SK-N-MC (cell line): ENCODE measurements at regions not wholly inside any gene's neighbourhood (a gene's known extent, or its start where the extent isn't known, plus 50 kb on each side); places are given as distances from the start of the nearest gene placed in this dataset.

Experiments
- DNase-seq: peaks from one replicate; pipeline ENCODE4 v3.0.0-alpha.2; 2011; ENCODE audit warnings: low read depth, low spot score
- H3K27ac ChIP-seq: fragments of 200-600 bp; sonication (generic); 2 replicates; pipeline ENCODE4 v1.5.1; 2016; ENCODE audit warnings: mixed run types
- H3K36me3 ChIP-seq: fragments of 200-600 bp; sonication (generic); 2 replicates; pipeline ENCODE4 v1.6.1; 2017; ENCODE audit warnings: antibody characterized with exemption, low read length, mixed read lengths; ENCODE audit not compliant: insufficient read depth
- H3K4me3 ChIP-seq: fragments of 200-600 bp; sonication (generic); 2 replicates; pipeline ENCODE4 v1.5.1; 2016
- H3K9ac ChIP-seq: fragments of 200-600 bp; sonication (generic); 2 replicates; pipeline ENCODE4 v1.8.0; 2017; ENCODE audit warnings: mixed run types, mixed read lengths; ENCODE audit not compliant: insufficient read length
- H3K9me3 ChIP-seq: fragments of 200-600 bp; sonication (generic); 2 replicates; pipeline ENCODE4 v1.6.1; 2017; ENCODE audit warnings: low read depth, mild to moderate bottlenecking, antibody characterized with exemption, low read length, moderate library complexity, mixed read lengths
- EZH2 ChIP-seq: fragments of 200-600 bp; sonication (generic); IDR thresholded peaks from one replicate; pipeline ENCODE4 v1.6.1; 2017; ENCODE audit warnings: antibody characterized with exemption
- FOXP2 ChIP-seq: optimal IDR thresholded peaks from 2 replicates; pipeline ENCODE3; 2011; ENCODE audit warnings: mild to moderate bottlenecking, moderate library complexity; ENCODE audit not compliant: insufficient read depth; ENCODE audit errors: extremely low read length, control extremely low read depth
- POLR2AphosphoS5 ChIP-seq: IDR thresholded peaks from 2 replicates; pipeline ENCODE4 v1.6.1; 2012; ENCODE audit warnings: mild to moderate bottlenecking, low read depth, low read length, borderline replicate concordance

DNA sequence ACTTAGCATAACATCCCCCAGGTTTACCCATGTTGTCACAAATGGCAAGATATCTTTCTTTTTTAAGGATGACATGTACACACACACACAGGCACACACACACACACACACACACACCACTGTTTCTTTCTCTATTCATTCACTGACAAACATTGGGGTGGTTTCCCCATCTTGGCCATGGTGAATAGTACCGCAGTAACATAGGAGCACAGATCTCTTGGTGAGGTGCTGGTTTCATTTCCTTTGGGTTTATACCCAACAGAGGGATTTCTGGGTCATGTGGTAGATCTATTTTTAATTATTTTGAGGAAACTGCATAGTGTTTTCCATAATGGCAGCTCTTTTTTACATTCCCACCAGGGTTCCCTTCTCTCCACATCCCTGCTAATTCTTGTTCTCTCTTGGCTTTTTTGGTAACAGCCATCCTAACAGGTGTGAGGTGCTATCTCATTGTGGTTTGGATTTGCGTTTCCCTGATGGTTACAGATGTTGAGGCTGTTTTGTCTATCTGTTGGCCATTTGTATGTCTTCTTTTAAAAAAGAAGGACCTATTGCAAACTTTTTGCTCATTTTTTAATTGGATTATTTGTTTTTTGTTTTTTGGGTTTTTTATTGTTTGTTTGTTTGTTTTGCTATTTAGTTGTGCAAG, 251.7 kb upstream of the IRS2 start:
- Histone ChIP-seq H3K36me3 (no peaks in the 10 kb centered on the region), H3K27ac (no peak overlapping the region), H3K4me3 (no peak overlapping the region), H3K9ac (no peak overlapping the region), H3K9me3 (no peaks in the 10 kb centered on the region)
- no peak for TF ChIP-seq POLR2AphosphoS5
- TF ChIP-seq EZH2, result no peak
- no peak for TF ChIP-seq FOXP2
- DNase-seq, result no peak

DNA sequence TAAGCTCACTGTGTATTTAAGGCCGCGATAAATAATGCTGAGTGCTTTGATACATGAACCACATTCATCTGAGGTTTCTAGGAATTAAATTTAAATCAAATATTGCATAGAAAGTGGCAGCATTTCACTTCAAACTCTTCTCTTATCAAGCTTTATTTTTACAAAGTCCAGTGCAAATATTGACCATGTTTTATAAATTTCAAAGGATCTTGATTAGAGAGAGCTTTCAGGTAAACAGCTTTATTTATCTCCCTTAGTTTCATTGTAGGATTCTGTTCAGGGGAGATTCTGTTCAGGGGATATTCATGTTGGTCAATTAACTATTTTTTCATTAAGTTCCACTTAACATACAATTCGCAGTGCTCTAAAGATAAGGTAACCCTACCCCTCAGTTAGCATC, 249.7 kb upstream of the IRS2 start:
- no peak overlapping the region for H3K27ac ChIP-seq
- H3K9me3 ChIP-seq, result no peaks in the 10 kb centered on the region
- H3K4me3 ChIP-seq, result no peak overlapping the region
- H3K36me3 ChIP-seq, result no peaks in the 10 kb centered on the region
- no peak overlapping the region for H3K9ac ChIP-seq
- DNase-seq, result no peak
- TF ChIP-seq FOXP2 (no peak), EZH2 (no peak), POLR2AphosphoS5 (no peak)

DNA sequence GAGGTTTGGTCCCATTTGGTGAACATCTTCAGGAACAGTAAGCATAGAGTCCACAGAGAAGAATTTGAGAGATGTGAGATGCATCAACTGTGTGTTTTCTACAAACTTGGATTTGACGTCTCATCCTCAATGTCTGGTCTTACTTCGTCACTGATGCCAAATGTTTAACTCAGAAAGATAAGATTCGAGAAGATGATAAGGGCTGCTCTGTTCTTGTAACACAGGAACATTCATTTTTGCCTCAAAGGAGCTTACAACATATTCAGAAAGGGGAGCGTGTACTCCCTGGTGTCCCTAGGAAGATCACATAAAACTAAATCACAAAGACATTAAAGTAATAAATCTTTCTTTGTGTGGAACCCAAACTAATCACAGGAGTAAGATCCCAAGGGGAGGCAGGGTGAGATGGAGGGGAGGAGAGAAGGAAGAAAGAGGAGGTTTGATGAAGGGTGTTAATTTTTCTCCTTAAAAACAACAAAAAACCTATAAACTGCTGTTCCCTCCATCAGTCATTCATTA, 247.7 kb upstream of the IRS2 start:
- H3K9ac ChIP-seq, result no peak overlapping the region
- DNase-seq, result no peak
- H3K9me3 ChIP-seq, result no peaks in the 10 kb centered on the region
- H3K4me3 ChIP-seq, result no peak overlapping the region
- no peak overlapping the region for H3K27ac ChIP-seq
- H3K36me3 ChIP-seq, result no peaks in the 10 kb centered on the region
- TF ChIP-seq FOXP2 (no peak), POLR2AphosphoS5 (no peak), EZH2 (no peak)

DNA sequence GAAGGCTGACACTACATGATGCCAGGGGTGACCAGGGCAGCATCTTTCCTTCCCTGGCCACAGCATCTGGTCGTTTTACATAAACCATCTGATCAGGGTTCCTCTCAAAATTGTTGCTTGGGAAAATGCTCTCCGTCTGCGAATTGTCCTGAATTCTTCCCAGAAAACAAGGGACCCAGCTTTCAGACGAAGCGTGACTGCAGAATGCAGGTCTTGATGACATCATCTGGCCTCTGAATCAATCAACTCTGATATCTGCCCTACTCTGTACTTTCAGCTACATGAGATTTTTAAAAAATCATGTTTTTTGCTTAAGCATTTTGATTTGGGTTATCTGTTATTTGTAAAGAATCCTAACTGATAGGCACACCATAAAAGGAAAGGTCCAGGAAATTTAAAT, 246.6 kb upstream of the IRS2 start:
- Histone ChIP-seq H3K36me3 (no peaks in the 10 kb centered on the region), H3K27ac (no peak overlapping the region), H3K9me3 (no peaks in the 10 kb centered on the region), H3K4me3 (no peak overlapping the region), H3K9ac (no peak overlapping the region)
- DNase-seq, result no peak
- no peak for TF ChIP-seq FOXP2

DNA sequence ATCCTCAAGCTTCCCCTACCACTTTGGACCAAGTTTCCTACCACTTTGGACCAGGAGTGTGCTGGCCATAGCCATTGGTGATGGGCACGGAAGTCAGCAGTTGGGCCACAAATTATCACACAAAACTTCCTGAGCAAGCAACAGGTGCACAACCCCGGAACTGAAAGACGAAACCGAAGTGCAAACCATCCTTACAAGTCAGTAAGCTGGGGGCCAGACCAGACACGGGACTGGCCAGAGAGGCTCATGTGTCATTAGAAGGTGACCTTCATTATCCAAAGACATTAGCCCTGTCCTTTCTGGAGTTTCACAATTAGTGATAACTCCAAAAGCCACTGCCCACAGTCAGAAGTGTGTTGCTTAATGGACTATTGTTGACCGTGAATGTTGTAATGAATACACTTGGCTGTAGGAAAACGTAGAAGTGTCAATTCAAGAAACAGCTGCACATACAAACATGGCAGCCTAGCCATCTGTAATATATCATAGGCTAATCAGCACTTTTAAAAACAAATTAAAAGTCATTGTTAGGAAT, 244.1 kb upstream of the IRS2 start:
- H3K9ac ChIP-seq, result no peak overlapping the region
- no peak overlapping the region for H3K4me3 ChIP-seq
- H3K36me3 ChIP-seq, result no peaks in the 10 kb centered on the region
- no peaks in the 10 kb centered on the region for H3K9me3 ChIP-seq
- no peak for TF ChIP-seq POLR2AphosphoS5
- no peak for TF ChIP-seq FOXP2
- TF ChIP-seq EZH2, result no peak
- DNase-seq, result no peak
- no peak overlapping the region for H3K27ac ChIP-seq

DNA sequence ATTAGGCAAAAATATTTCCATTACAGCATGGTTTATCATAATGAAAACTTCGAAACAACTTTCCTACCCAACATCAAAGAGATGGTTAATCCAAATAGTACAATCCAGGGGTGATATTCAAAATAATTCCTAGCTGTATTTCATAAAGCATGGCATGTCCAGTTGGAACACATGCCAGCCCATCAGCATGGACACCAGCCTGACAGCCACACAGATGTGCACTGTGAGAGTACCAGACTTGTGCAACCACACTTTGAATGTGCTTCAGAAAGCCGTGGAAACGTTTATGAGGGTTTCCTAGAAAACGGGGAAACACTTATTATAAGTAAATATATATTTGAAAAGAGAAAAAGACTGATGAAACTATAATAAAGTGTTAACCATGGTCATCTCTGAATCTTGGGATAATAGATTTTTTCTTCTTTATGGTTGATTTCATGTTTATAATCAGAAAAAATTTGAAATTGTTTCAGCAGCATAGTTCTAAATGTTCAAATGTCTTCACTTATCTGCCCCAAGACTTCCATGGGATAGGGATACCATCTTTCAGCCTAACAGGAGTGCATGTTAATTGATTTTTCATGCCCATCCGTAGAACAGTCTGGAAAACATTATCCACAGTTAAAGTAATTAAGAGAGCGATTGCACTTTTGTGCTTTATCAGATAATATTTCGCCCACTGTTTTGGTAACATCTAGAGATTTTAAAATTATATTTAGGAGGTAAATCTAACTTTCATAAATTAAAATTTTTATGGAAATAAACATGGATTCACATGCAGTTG, 242.6 kb upstream of the IRS2 start:
- TF ChIP-seq POLR2AphosphoS5 (no peak), FOXP2 (no peak), EZH2 (no peak)
- H3K9me3 ChIP-seq, result no peaks in the 10 kb centered on the region
- H3K4me3 ChIP-seq, result no peak overlapping the region
- H3K9ac ChIP-seq, result no peak overlapping the region
- H3K36me3 ChIP-seq, result no peaks in the 10 kb centered on the region
- DNase-seq, result no peak
- no peak overlapping the region for H3K27ac ChIP-seq

DNA sequence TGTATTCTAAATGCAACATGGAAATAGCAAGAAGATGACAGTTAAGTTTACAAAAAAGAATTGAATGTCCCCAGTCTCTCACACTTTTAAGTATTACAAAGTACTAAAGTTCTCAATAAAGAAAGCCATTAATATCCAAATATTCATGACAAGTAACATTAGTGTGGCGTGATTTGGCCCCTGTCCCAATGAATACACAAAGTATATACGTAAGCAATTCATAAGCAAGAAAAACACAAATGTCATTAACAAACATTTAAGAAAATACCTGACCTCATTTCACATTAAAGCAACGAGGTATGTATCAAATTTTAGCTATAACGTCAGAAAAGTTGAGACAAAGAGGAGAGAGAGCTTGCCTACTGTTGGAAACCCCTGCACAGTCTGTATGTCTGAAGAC, 241.9 kb upstream of the IRS2 start:
- no peak for TF ChIP-seq EZH2
- TF ChIP-seq FOXP2, result no peak
- no peak for TF ChIP-seq POLR2AphosphoS5
- Histone ChIP-seq H3K27ac (no peak overlapping the region), H3K9ac (no peak overlapping the region), H3K36me3 (no peaks in the 10 kb centered on the region), H3K9me3 (no peaks in the 10 kb centered on the region), H3K4me3 (no peak overlapping the region)
- no peak for DNase-seq

DNA sequence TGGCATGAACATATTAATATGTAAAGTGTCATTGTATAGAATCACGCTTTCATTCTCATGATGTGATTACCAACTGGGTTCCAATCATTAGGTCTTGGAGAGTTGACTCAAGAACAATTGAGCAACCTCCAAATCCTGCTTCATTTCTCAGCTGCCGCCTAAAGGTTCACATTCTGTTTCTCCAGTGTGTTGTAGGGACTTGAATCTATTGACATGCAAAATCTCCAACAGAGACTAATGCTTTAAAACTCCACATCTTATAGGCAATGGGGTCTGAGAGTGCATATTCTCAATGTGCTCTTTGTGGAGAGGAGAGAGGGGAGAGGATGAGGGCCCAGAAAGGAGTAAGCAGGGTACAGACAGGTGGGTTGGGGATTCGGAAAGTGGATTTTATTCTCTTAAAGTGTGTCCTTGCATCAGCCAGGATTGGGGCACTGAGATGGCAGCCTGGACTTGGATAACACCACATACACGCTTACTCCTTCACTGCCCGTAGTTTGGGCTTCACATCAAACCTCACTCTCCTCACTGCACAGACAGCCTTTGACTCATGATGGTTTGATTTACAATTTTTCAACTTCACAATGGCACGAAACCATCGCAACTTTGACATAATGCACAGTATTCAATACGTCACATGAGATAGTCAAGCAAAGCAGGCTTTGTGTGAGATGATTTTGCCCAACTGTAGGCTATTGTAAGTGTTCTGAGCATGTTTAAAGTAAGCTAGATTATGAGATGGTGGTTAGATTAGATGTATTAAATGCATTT, 241.3 kb upstream of the IRS2 start:
- no peak overlapping the region for H3K9ac ChIP-seq
- H3K4me3 ChIP-seq, result no peak overlapping the region
- no peak for DNase-seq
- TF ChIP-seq POLR2AphosphoS5 (no peak), FOXP2 (no peak), EZH2 (no peak)
- H3K9me3 ChIP-seq, result no peaks in the 10 kb centered on the region
- no peak overlapping the region for H3K27ac ChIP-seq
- no peaks in the 10 kb centered on the region for H3K36me3 ChIP-seq
